ENCODE measurements at regions not wholly inside any gene's neighbourhood (a gene's known extent, or its start where the extent isn't known, plus 50 kb on each side); places are given as distances from the start of the nearest gene placed in this dataset.

GRCh38 chr14:101076451-101077198, 173.1 kb upstream of the RTL1 start:
- Histone ChIP-seq H2BK20ac (ENCODE audit: low read depth, low read length) (0 out of 2 replicates have a peak overlapping the region, but pooled peaks have one; percentile 58), H3K4ac (ENCODE audit: low read depth, low read length) (no peak overlapping the region; the same call in 1 of the 2 replicates), H4K91ac (ENCODE audit: insufficient read depth, low read depth, low read length) (no peak overlapping the region; the same call in 1 of the 2 replicates), H3K56ac (ENCODE audit: extremely low read depth, insufficient read depth, low read length) (no peak overlapping the region), H3K27ac (ENCODE audit: insufficient read depth, low read length) (no peak overlapping the region), H2AK5ac (ENCODE audit: low read depth, low read length) (peak overlapping the region; percentile 68), H3K9ac (ENCODE audit: low read depth, low read length) (no peak overlapping the region), H3K18ac (ENCODE audit: low read depth, low read length) (no peak overlapping the region), H2BK15ac (ENCODE audit: low read depth, low read length) (0 out of 3 replicates have a peak overlapping the region, but pooled peaks have one; percentile 45), H3K4me3 (ENCODE audit: insufficient read depth, low read depth, low read length) (no peak overlapping the region), H3K9me1 (ENCODE audit: insufficient read depth, low read length) (peaks cover 10% of the 10 kb centered on the region; the same call in 1 of the 2 replicates), H2AFZ (replicated peaks; ENCODE audit: low read length, poor library complexity) (peak overlapping the region; percentile 89), H2AK9ac (replicated peaks; ENCODE audit: low read depth, low read length, poor library complexity) (no peak overlapping the region), H3K4me1 (ENCODE audit: control insufficient read depth, insufficient read depth, low read length) (peaks cover 22% of the 10 kb centered on the region), H4K20me1 (ENCODE audit: insufficient read depth, low read length) (peaks cover 12% of the 10 kb centered on the region), H2BK5ac (ENCODE audit: low read depth, low read length, poor library complexity, severe bottlenecking) (no peak overlapping the region), H3K14ac (replicated peaks; ENCODE audit: low read depth, low read length) (no peak overlapping the region), H3K9me3 (ENCODE audit: control insufficient read depth, insufficient read depth, low read length) (no peaks in the 10 kb centered on the region), H4K8ac (ENCODE audit: low read depth in 2 of 2, low read length in 2 of 2) (no peak overlapping the region), H3K36me3 (ENCODE audit: control insufficient read depth, insufficient read depth, low read length) (peaks cover 6% of the 10 kb centered on the region; the same call in 1 of the 2 replicates), H3K79me1 (ENCODE audit: low read depth in 1 of 2, low read length in 2 of 2) (0 out of 4 replicates have a peak, but pooled peaks cover 0 to 6% of the 10 kb centered on the region in 2 experiments), H2BK120ac (ENCODE audit: low read depth, low read length) (no peak overlapping the region), H3K23ac (ENCODE audit: low read depth, low read length) (no peak overlapping the region), H4K5ac (ENCODE audit: low read depth, low read length) (no peak overlapping the region), H3K27me3 (ENCODE audit: control insufficient read depth, insufficient read depth, low read length) (peaks cover 2% of the 10 kb centered on the region; the same call in 1 of the 2 replicates), H3K4me2 (ENCODE audit: low read depth, low read length) (no peak overlapping the region)
- ChIA-PET CTCF (no interaction called here), POLR2A (ENCODE audit: unreplicated experiment) (no interaction called here)
- WGBS, 2 experiments (ENCODE audit: extremely low coverage in 2 of 2, insufficient read length in 1 of 2): 85% methylated on average over 10 of the region's 29 CpGs; no CpG with 5 or more reads in 1 of the 2 experiments
- DNase-seq (no peak), ATAC-seq (ENCODE audit: low read depth) (no peak)
- intact Hi-C loops (cut with micrococcal nuclease): loop anchor here (10.0 kb wide), 1 partner anchor 158 kb away; no protein-coding TSS in a partner anchor
- TF ChIP-seq POLR2A (IDR thresholded peaks at IDR 0.05; ENCODE audit: low read depth, low read length) (no peak), RCOR1 (IDR thresholded peaks at IDR 0.05; ENCODE audit: insufficient replicate concordance, low read length) (no peak), MAZ (IDR thresholded peaks at IDR 0.05; ENCODE audit: borderline replicate concordance, low read depth, low read length) (no peak), RAD21 (IDR thresholded peaks at IDR 0.05; ENCODE audit: low read length) (no peak), CEBPB (IDR thresholded peaks at IDR 0.05; ENCODE audit: low read depth, low read length) (no peak), NFE2L2 (IDR thresholded peaks at IDR 0.05; ENCODE audit: low read depth, low read length) (no peak), RFX5 (IDR thresholded peaks at IDR 0.05; ENCODE audit: low read depth, low read length) (no peak), CHD1 (IDR thresholded peaks at IDR 0.05; ENCODE audit: low read depth, low read length) (no peak), USF2 (IDR thresholded peaks at IDR 0.05; ENCODE audit: low read depth, low read length) (no peak), MXI1 (IDR thresholded peaks at IDR 0.05; ENCODE audit: borderline replicate concordance, low read depth, low read length) (no peak), ELK1 (IDR thresholded peaks at IDR 0.05; ENCODE audit: borderline replicate concordance, low read depth, low read length) (no peak), CTCF (conservative IDR thresholded peaks at IDR 0.05; ENCODE audit: low read depth, low read length) (no peak)
- dilution Hi-C loops (cut with HindIII; ENCODE audit: low sequenced_read_pairs, unreplicated experiment): no loop called here
- BruUV-seq (replicated peaks): no TSS peak
- in situ Hi-C loops (cut with MboI; ENCODE audit: low sequenced_read_pairs): no loop called here
